Stimulated activated CD4-positive, alpha-beta T cell treated with anti-CD3 and anti-CD28 coated beads, Interleukin-1b, Interleukin-23, amount 100 ng/mL, for 4 hours (primary cell): ENCODE measurements at regions not wholly inside any gene's neighbourhood (a gene's known extent, or its start where the extent isn't known, plus 50 kb on each side); places are given as distances from the start of the nearest gene placed in this dataset.

ENCODE experiments used
- DNase-seq, 2 donors: peaks; one replicate each; pipeline ENCODE4 v3.0.0-alpha.2; 2020; ENCODE audit warnings: low read depth in 2 of 2

GRCh38 chr5:87949676-87950631 is 318.7 kb downstream of the TMEM161B start:
- no peak for DNase-seq

GRCh38 chr5:87948486-87948885 is 320.2 kb downstream of the TMEM161B start:
- DNase-seq = no peak

- DNase-seq = no peak
These were observed 322.4 kb downstream of the TMEM161B start for GRCh38 chr5:87946271-87946670.

GRCh38 chr5:87945286-87945650 is 323.4 kb downstream of the TMEM161B start:
- no peak for DNase-seq

GRCh38 chr5:87944553-87945285 is 323.9 kb downstream of the TMEM161B start:
- no peak for DNase-seq

- DNase-seq = no peak
These were observed 327.9 kb downstream of the TMEM161B start for GRCh38 chr5:87940775-87941174.

GRCh38 chr5:87936667-87937066 is 332.0 kb downstream of the TMEM161B start:
- DNase-seq = no peak

GRCh38 chr5:87924436-87924835 is 344.2 kb downstream of the TMEM161B start:
- DNase-seq = no peak

GRCh38 chr5:87916320-87916719 is 352.3 kb downstream of the TMEM161B start:
- DNase-seq = no peak

GRCh38 chr5:87912419-87912818 is 356.2 kb downstream of the TMEM161B start:
- no peak for DNase-seq

GRCh38 chr5:87909382-87909781 is 359.3 kb downstream of the TMEM161B start:
- DNase-seq = no peak

- DNase-seq = no peak
These were observed 361.7 kb downstream of the TMEM161B start for GRCh38 chr5:87906962-87907361.

GRCh38 chr5:87900419-87900818 is 368.2 kb downstream of the TMEM161B start:
- DNase-seq = no peak

GRCh38 chr5:87899721-87900131 is 368.9 kb downstream of the TMEM161B start:
- DNase-seq = no peak

- DNase-seq = no peak
These were observed 369.4 kb downstream of the TMEM161B start for GRCh38 chr5:87899208-87899661.

GRCh38 chr5:87898574-87898973 is 370.1 kb downstream of the TMEM161B start:
- DNase-seq = no peak

- no peak for DNase-seq
These were observed 380.5 kb downstream of the TMEM161B start for GRCh38 chr5:87888139-87888538.

GRCh38 chr5:87887247-87887646 is 381.4 kb downstream of the TMEM161B start:
- DNase-seq = no peak

GRCh38 chr5:87886164-87886563 is 382.5 kb downstream of the TMEM161B start:
- no peak for DNase-seq

GRCh38 chr5:87885758-87886157 is 382.9 kb downstream of the TMEM161B start:
- no peak for DNase-seq

- no peak for DNase-seq
These were observed 391.1 kb downstream of the TMEM161B start for GRCh38 chr5:87877495-87877894.

GRCh38 chr5:87877023-87877422 is 391.6 kb downstream of the TMEM161B start:
- DNase-seq = no peak

- no peak for DNase-seq
These were observed 392.0 kb downstream of the TMEM161B start for GRCh38 chr5:87876616-87877015.
